H9 (cell line): ENCODE measurements at regions not wholly inside any gene's neighbourhood (a gene's known extent, or its start where the extent isn't known, plus 50 kb on each side); places are given as distances from the start of the nearest gene placed in this dataset.

Source experiments
- DNase-seq: peaks from one replicate; pipeline ENCODE4 v3.0.0-alpha.2; 2017
- H2AFZ ChIP-seq: one replicate; pipeline ENCODE4 v1.6.1; 2013; ENCODE audit warnings: mild to moderate bottlenecking, low read length, control low read depth, moderate library complexity
- H2AK5ac ChIP-seq: 2 replicates; pipeline ENCODE4 v1.6.1; 2013; ENCODE audit warnings: low read length, control low read depth, mixed read lengths; ENCODE audit not compliant: insufficient read length
- H2BK120ac ChIP-seq: one replicate; pipeline ENCODE4 v1.6.1; 2013; ENCODE audit warnings: low read depth, mild to moderate bottlenecking, low read length, control low read depth, inconsistent platforms; ENCODE audit not compliant: poor library complexity, severe bottlenecking
- H2BK12ac ChIP-seq: 2 replicates; pipeline ENCODE4 v1.6.1; 2013; ENCODE audit warnings: low read length, control low read depth, mixed read lengths, low read depth; ENCODE audit not compliant: insufficient read length
- H2BK15ac ChIP-seq: 2 replicates; pipeline ENCODE4 v1.6.1; 2013; ENCODE audit warnings: low read depth, low read length, control low read depth
- H2BK20ac ChIP-seq: one replicate; pipeline ENCODE4 v1.6.1; 2013; ENCODE audit warnings: low read depth, mild to moderate bottlenecking, low read length, control low read depth, inconsistent platforms; ENCODE audit not compliant: poor library complexity, severe bottlenecking
- H2BK5ac ChIP-seq: 2 replicates; pipeline ENCODE4 v1.6.1; 2013; ENCODE audit warnings: low read length, control low read depth, mixed read lengths; ENCODE audit not compliant: insufficient read length
- H3K14ac ChIP-seq: 2 replicates; pipeline ENCODE4 v1.6.1; 2013; ENCODE audit warnings: low read length, control low read depth; ENCODE audit not compliant: insufficient read depth
- H3K18ac ChIP-seq: 2 replicates; pipeline ENCODE4 v1.6.1; 2013; ENCODE audit warnings: low read depth, mild to moderate bottlenecking, mixed read lengths, low read length, control low read depth; ENCODE audit not compliant: insufficient read length
- H3K23ac ChIP-seq: 2 replicates; pipeline ENCODE4 v1.6.1; 2013; ENCODE audit warnings: low read length, control low read depth, mixed read lengths, low read depth; ENCODE audit not compliant: insufficient read length
- H3K23me2 ChIP-seq: 2 replicates; pipeline ENCODE4 v1.6.1; 2013; ENCODE audit warnings: low read depth, mild to moderate bottlenecking, mixed read lengths, low read length, control low read depth; ENCODE audit not compliant: insufficient read length, poor library complexity, severe bottlenecking
- H3K27ac ChIP-seq: 2 replicates; pipeline ENCODE4 v1.5.1; 2013; ENCODE audit warnings: low read length, control low read depth, mixed read lengths, low read depth; ENCODE audit not compliant: insufficient read length
- H3K27me3 ChIP-seq: 2 replicates; pipeline ENCODE4 v1.6.1; 2013; ENCODE audit warnings: low read length, control low read depth, inconsistent platforms; ENCODE audit not compliant: insufficient read depth
- H3K4ac ChIP-seq: 2 replicates; pipeline ENCODE4 v1.6.1; 2013; ENCODE audit warnings: low read depth, mild to moderate bottlenecking, control low read depth, inconsistent platforms, low read length, moderate library complexity
- H3K4me1 ChIP-seq: 2 replicates; pipeline ENCODE4 v1.6.1; 2013; ENCODE audit warnings: low read length, control low read depth, inconsistent platforms; ENCODE audit not compliant: insufficient read depth
- H3K4me2 ChIP-seq: 2 replicates; pipeline ENCODE4 v1.6.1; 2013; ENCODE audit warnings: low read length, control low read depth, mixed read lengths; ENCODE audit not compliant: insufficient read length, insufficient read depth
- H3K56ac ChIP-seq: 2 replicates; pipeline ENCODE4 v1.6.1; 2013; ENCODE audit warnings: low read depth, mild to moderate bottlenecking, mixed read lengths, low read length, control low read depth; ENCODE audit not compliant: insufficient read length
- H3K79me1 ChIP-seq: 2 replicates; pipeline ENCODE4 v1.6.1; 2013; ENCODE audit warnings: low read depth, mild to moderate bottlenecking, moderate library complexity, low read length, control low read depth, inconsistent platforms; ENCODE audit not compliant: insufficient read depth, poor library complexity, severe bottlenecking
- H3K79me2 ChIP-seq: 2 replicates; pipeline ENCODE4 v1.6.1; 2013; ENCODE audit warnings: low read length, control low read depth, inconsistent platforms; ENCODE audit not compliant: insufficient read depth
- H3K9ac ChIP-seq: 2 replicates; pipeline ENCODE4 v1.6.1; 2013; ENCODE audit warnings: low read length, control low read depth, mixed read lengths; ENCODE audit not compliant: insufficient read length; ENCODE audit errors: extremely low read depth
- H3K9me3 ChIP-seq: one replicate; pipeline ENCODE4 v1.6.1; 2013; ENCODE audit warnings: low read depth, low read length, inconsistent platforms; ENCODE audit not compliant: control insufficient read depth
- H3T11ph ChIP-seq: one replicate; pipeline ENCODE4 v1.6.1; 2013; ENCODE audit warnings: mild to moderate bottlenecking, low read length, control low read depth, inconsistent platforms
- H4K20me1 ChIP-seq: one replicate; pipeline ENCODE4 v1.6.1; 2013; ENCODE audit not compliant: control insufficient read depth, insufficient read length, insufficient read depth
- H4K5ac ChIP-seq: 2 replicates; pipeline ENCODE4 v1.6.1; 2013; ENCODE audit warnings: low read depth, mild to moderate bottlenecking, mixed read lengths, low read length, control low read depth; ENCODE audit not compliant: insufficient read length
- H4K8ac ChIP-seq: replicated peaks from 2 replicates; pipeline ENCODE4 v1.6.1; 2013; ENCODE audit warnings: low read length, control low read depth, mixed read lengths, low read depth; ENCODE audit not compliant: insufficient read length
- H4K91ac ChIP-seq: 2 replicates; pipeline ENCODE4 v1.6.1; 2013; ENCODE audit warnings: low read depth, mild to moderate bottlenecking, moderate library complexity, mixed read lengths, low read length, control low read depth; ENCODE audit not compliant: insufficient read length
- H3K27ac Mint-ChIP-seq, 3 experiments: 2 replicates in 2 of 3; 3 replicates in 1 of 3; pipeline ENCODE4 v1.8.0; 2020 to 2021; ENCODE audit warnings: mixed read lengths in 3 of 3, mild to moderate bottlenecking in 1 of 3, moderate library complexity in 1 of 3
- H3K27me3 Mint-ChIP-seq: 2 replicates; pipeline ENCODE4 v1.8.0; 2021; ENCODE audit warnings: low read depth, mild to moderate bottlenecking, moderate library complexity, mixed read lengths
- H3K36me3 Mint-ChIP-seq, 3 experiments: 2 replicates in 2 of 3; 3 replicates in 1 of 3; pipeline ENCODE4 v1.8.0; 2020 to 2021; ENCODE audit warnings: low read depth in 3 of 3, mixed read lengths in 3 of 3; ENCODE audit not compliant: insufficient read depth in 1 of 3
- H3K4me1 Mint-ChIP-seq, 2 experiments: 2 replicates each; pipeline ENCODE4 v1.8.0; 2020; ENCODE audit warnings: mixed read lengths in 2 of 2
- H3K4me3 Mint-ChIP-seq, 2 experiments: 2 replicates in 1 of 2; 3 replicates in 1 of 2; pipeline ENCODE4 v1.8.0; 2020 to 2021; ENCODE audit warnings: mild to moderate bottlenecking in 2 of 2, mixed read lengths in 2 of 2, moderate library complexity in 1 of 2
- H3K9me3 Mint-ChIP-seq, 2 experiments: 2 replicates in 1 of 2; 3 replicates in 1 of 2; pipeline ENCODE4 v1.8.0; 2020; ENCODE audit warnings: mild to moderate bottlenecking in 2 of 2, mixed read lengths in 2 of 2, moderate library complexity in 1 of 2
- CTCF ChIP-seq: fragments of 200-600 bp; sonication (generic); conservative IDR thresholded peaks from 3 replicates; pipeline ENCODE4 v1.8.0; 2021; ENCODE audit warnings: antibody characterized with exemption, mild to moderate bottlenecking
- WGBS: extraction: QIAGEN DNeasy Blood & Tissue Kit; methylation state at CpG from one replicate; pipeline ENCODE4 v1.1.7; 2013; ENCODE audit warnings: missing lambda C conversion rate, low lambda C conversion rate, mixed read lengths; ENCODE audit not compliant: insufficient read length; ENCODE audit errors: extremely low coverage; 5-methylcytosine and 5-hydroxymethylcytosine counted together

DNA sequence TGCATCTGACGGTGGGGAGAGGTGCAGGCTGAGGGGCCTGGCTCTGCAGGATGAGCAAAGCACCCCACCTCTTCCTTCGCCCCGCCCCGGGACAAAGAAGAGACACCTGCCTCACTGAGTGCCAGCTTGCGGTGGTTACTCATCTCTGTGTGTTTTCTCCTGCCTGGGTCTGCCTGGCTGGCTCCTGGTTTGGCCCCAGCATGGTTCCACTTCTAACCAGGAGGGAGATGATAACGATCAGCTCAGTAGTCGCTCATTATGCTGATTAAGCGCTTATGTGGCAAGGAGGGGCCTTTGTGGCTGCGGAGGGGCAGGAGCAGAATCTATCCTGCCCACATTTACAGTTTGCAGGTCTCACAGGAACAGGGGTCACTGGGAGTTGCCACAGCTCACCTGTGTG is 68.7 kb upstream of the EDAR start:
- Histone ChIP-seq H2BK5ac (no peak overlapping the region), H3K23ac (no peak overlapping the region), H3K18ac (no peak overlapping the region), H3K79me2 (no peaks in the 10 kb centered on the region), H3K14ac (no peak overlapping the region), H2BK20ac (no peak overlapping the region), H3K27me3 (no peaks in the 10 kb centered on the region; the same call in 1 of the 2 replicates), H2BK12ac (no peak overlapping the region), H4K91ac (no peak overlapping the region), H2AK5ac (no peak overlapping the region), H3K23me2 (no peaks in the 10 kb centered on the region), H3K9me3 (no peaks in the 10 kb centered on the region), H2BK120ac (no peak overlapping the region), H3K4me2 (no peak overlapping the region), H3K4ac (no peak overlapping the region), H3K4me1 (no peaks in the 10 kb centered on the region), H3K56ac (no peak overlapping the region), H3K9ac (no peak overlapping the region), H2AFZ (no peak overlapping the region), H4K8ac (no peak overlapping the region), H3K79me1 (no peaks in the 10 kb centered on the region), H3T11ph (no peak overlapping the region), H2BK15ac (no peak overlapping the region), H4K5ac (no peak overlapping the region), H3K27ac (no peak overlapping the region), H4K20me1 (no peaks in the 10 kb centered on the region)
- Mint-ChIP-seq H3K4me3 (no peak overlapping the region), H3K4me1 (0 out of 4 replicates have a peak, but pooled peaks cover 0 to 8% of the 10 kb centered on the region in 2 experiments), H3K9me3 (no peaks in the 10 kb centered on the region), H3K27me3 (peaks cover 6% of the 10 kb centered on the region), H3K27ac (no peak overlapping the region), H3K36me3 (no peaks in the 10 kb centered on the region)
- WGBS: no CpG with 5 or more reads among the region's 9 CpGs
- TF ChIP-seq CTCF: no peak
- DNase-seq: no peak
